ENCODE measurements at regions not wholly inside any gene's neighbourhood (a gene's known extent, or its start where the extent isn't known, plus 50 kb on each side); places are given as distances from the start of the nearest gene placed in this dataset.

DNA sequence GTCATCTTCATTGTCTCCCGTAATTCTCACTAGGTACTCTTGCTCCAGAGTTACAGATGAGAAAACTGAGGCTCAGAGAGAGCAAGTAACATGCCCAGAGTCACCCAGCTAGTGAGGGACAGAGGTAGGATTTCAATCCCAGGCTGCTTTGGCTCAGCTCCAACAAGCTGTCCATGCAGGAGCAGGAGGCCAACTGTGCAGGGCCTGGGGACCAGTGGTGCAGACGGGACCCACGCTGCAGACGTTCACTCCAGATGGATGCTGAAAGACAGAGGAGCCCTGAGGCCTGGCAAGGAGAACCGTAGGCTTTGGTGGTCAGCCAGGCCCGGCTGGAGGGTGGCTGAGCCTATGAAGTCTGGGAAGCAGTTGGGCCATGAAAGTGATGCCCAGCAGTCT, 102.6 kb downstream of the MCFD2 start:
- no peak for DNase-seq (ENCODE audit: low read depth)
